HG02588 (cell line): ENCODE measurements at regions not wholly inside any gene's neighbourhood (a gene's known extent, or its start where the extent isn't known, plus 50 kb on each side); places are given as distances from the start of the nearest gene placed in this dataset.
"Not testable (repeated sequence)": the region's sequence is repeated elsewhere in the genome, so short reads cannot be mapped to it uniquely, and the experiment has no call there.

Source experiments
- ATAC-seq: cut with Tn5 transposase; IDR thresholded peaks from one replicate; pipeline ENCODE4 v1.9.1; 2021; ENCODE audit warnings: mild to moderate bottlenecking, moderate library complexity; ENCODE audit not compliant: unreplicated experiment

DNA sequence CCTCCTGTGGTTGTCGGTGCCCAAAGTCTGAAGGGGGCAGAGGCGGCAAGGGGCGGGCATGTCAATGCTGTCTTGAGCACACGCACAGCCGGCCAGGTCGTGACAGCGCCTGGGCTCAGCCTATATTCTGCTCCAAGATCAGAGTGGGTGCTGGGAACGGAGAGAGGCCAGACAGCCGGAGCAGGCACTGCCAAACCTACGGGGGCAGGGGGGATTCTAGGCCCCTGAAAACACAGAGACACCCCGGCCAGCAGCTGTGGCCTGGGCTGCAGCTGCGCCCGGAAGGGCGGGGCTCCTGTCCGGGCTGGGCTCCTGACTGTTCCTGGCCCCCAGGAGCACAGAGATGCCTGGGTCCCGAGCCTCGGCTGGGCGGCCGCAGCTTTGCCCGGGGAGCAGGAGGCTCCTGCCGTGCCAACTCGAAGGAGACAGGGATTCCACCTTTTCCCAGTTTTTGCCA is 2662.9 kb upstream of the PCDH20 start:
- no peak for ATAC-seq

DNA sequence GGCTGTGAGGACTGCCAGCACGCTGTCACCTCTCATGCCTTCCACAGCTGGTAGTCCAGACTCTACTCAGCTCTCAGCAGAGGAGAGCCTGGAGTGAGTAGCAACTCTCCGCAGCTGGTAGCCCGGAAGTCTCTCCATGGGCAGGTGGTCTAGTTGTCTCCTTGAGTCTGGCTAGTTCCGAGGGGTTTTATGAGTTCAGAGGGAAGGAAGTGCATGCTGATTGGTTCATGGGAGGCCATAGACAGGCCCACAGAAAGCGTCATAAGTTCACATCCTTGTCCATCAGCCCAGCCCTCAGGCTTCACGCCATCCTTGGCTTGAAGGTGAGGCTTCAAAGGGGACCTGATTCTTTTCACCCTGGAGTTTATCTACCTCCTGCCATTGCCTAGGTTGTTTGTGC is 2662.4 kb upstream of the PCDH20 start:
- ATAC-seq, result no peak

- ATAC-seq, result not testable (repeated sequence)
Observed at GRCh38 chr13:64077132-64077835, 2661.6 kb upstream of the PCDH20 start.

- no peak for ATAC-seq
Observed at GRCh38 chr13:64075543-64076271, 2660.1 kb upstream of the PCDH20 start.

GRCh38 chr13:64074971-64075474 is 2659.4 kb upstream of the PCDH20 start:
- ATAC-seq, result no peak

- no peak for ATAC-seq
Observed at GRCh38 chr13:64073203-64073602, 2657.6 kb upstream of the PCDH20 start.

DNA sequence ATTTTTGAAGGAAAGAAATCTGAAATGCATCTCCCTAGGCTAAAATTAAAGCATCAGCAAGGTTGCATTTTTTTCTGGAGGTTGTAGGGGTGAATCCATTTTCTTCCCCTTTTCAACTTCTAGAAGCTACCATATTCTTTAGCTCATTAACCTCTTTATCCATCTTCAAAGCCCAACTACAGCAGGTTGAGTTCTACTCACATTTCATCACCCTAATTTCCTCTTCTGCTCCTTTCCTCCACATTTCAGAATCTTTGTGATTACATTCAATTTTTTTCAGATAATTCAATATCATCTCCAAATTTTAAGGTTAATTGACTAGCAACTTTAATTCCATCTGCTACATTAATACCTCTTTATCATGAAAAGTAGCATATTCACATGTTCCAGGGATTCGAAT is 2655.7 kb upstream of the PCDH20 start:
- no peak for ATAC-seq

DNA sequence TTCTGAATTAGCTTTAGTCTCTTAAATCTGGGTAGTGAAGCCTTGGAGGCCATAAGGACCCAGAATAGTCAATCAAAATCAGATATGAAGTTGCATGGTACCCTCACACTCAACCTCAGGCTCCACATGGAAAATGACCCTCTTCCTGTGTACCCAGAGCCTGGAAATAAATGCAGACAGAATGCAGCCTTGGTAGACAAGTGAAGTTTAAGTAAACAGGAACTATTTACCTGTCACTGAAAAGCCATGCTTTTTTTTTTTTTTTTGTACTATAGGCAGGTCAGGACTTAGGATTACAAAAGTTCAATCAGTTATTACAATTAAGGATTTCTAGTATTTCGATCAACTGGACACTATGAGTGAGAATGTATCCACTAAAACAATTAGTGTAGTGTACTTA is 2654.2 kb upstream of the PCDH20 start:
- no peak for ATAC-seq

DNA sequence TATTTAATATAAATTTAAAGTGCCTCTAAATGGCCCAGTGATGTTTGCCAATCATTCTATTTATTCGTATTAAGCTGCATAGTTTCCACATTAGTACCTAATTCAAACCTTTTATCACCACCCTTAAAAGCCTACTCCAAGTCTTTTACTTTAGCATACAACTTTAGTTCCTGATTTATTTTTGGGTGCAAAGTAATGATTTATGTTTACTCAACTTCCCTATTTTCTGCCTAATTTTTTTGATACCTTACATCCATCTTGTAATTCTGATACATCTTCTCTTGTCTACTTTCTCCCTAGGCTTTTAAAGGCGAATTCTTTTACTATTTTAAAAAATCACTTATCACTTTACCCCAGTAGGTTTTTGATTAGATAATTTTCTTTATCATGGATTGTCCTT is 2651.1 kb upstream of the PCDH20 start:
- no peak for ATAC-seq

DNA sequence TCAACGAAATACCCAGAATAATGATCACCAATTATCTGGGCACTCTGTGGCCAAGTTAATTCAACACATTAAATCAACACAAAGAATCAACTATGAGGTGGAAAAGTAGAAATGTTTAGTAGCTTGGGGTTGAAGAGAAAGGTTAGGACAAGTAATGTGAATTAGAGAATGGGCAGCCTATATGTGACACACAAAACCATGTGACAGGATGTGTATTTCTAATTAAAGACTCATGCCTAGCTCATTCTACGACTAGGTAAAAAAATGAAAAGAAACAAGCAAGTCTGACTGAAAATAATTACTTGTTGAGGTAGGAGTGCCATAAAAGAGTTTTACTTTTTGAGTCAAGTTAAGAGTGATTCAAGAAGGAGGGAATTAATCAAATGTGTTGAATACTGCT is 2646.0 kb upstream of the PCDH20 start:
- no peak for ATAC-seq

- ATAC-seq, result peak; percentile 52
Observed at GRCh38 chr13:64057372-64058020, 2641.8 kb upstream of the PCDH20 start.

DNA sequence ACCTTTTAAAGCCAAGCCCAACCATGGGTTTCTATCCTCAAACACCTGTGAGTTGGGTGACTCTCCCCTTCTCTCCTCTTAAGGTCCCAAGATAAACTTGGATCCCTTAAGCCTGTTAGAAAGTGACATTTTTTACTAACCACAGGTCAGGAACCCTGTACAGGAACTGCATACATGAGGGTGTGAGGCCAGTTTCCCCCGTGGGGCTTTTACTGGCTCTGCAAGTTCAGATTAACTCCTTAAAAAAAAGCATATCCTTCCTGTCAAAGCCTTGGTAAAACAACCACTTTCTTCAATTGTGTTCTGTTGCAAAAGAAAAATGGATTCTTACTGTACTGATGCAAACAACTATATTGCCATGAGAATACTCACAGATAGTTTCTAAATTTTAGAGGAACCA is 2638.7 kb upstream of the PCDH20 start:
- ATAC-seq, result no peak

GRCh38 chr13:64052521-64052920 is 2636.9 kb upstream of the PCDH20 start:
- ATAC-seq, result no peak

DNA sequence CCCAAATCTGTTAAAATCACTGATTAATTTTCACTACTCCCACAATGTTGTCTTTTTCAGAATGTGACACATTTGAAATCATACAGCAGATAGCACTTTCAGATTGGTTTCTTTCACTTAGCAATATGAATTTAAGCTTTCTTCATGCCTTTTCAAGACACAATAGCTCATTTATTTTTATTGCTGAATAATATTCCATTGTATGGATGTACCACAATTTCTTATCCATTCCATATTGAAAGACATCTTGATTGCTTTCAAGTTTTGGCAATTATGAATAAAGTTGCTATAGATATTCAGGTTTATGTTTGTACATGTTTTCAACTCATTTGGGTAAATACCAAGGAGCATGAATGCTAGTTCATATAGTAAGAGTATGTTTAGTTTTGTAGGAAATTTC is 2635.6 kb upstream of the PCDH20 start:
- no peak for ATAC-seq

DNA sequence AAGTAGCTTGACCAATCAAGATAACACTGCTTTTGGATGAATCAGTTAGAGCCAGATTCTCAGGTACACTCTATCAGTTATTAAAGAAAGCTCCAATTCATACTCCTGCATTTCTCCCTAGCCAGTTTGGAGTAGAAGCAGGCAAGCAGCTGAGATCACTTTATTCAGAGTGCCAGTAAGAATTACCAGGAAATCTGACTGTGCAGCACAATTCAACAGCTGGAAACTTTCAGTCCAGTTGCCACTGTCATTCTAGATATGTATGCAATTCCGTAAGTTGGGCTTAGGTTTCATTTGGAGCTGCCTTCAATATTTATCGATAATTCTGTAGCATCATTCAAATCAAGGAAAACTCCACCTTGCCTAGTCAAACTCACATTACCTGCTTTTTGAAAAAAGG is 2625.6 kb upstream of the PCDH20 start:
- no peak for ATAC-seq

DNA sequence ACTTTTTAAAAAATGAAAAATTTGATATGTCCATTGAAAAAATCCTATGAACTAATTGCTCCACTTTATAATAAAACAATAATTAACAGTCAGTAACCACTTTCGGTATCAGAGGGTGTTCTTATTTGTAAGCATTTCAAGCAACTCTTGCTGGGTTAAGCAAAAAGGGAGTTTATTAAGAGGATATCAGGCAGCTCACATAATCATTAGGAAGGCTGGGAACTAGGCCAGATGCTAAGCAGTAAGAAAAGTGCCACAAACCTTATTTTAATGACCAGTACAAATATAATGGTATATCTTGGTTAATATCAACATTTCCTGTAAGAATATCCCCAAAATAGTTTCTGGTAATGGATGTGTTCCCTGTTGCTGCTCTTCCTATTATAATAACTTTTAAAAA is 2618.3 kb upstream of the PCDH20 start:
- no peak for ATAC-seq

GRCh38 chr13:64029343-64030093 is 2613.9 kb upstream of the PCDH20 start:
- ATAC-seq, result no peak

GRCh38 chr13:64028551-64028950 is 2612.9 kb upstream of the PCDH20 start:
- no peak for ATAC-seq

GRCh38 chr13:64020126-64020525 is 2604.5 kb upstream of the PCDH20 start:
- ATAC-seq, result no peak

- ATAC-seq, result no peak
Observed at GRCh38 chr13:64007339-64007738, 2591.7 kb upstream of the PCDH20 start.

DNA sequence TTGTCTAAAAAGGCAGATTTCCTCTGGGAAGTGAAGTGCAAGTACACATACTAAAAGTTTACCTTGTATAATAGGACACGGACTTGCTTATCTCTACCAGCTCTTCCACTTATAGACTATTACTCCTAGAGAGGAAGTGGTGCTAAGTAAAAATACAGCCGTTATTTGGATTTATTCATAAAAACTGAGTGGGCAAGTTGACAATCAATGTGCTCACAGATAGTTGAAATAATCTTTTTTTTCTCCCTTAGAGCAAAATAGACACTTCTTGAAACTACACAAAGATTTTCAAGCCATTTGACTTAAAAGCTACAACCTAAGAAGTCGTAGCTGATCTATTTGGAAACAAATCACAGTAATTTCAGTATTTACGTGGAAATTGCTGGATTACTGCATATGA is 2584.7 kb upstream of the PCDH20 start:
- no peak for ATAC-seq
